ENCODE measurements at regions not wholly inside any gene's neighbourhood (a gene's known extent, or its start where the extent isn't known, plus 50 kb on each side); places are given as distances from the start of the nearest gene placed in this dataset.

- DNase-seq = no peak
Measured at GRCh38 chr2:5111581-5111980, 580.6 kb upstream of the SOX11 start.

GRCh38 chr2:5119046-5119445 is 573.1 kb upstream of the SOX11 start:
- DNase-seq = no peak

- DNase-seq = no peak
Measured at GRCh38 chr2:5121121-5121520, 571.1 kb upstream of the SOX11 start.

GRCh38 chr2:5121642-5122041 is 570.5 kb upstream of the SOX11 start:
- no peak for DNase-seq

GRCh38 chr2:5123582-5124196 is 568.5 kb upstream of the SOX11 start:
- no peak for DNase-seq

- DNase-seq = no peak
Measured at GRCh38 chr2:5125017-5125730, 567.0 kb upstream of the SOX11 start.

- no peak for DNase-seq
Measured at GRCh38 chr2:5132281-5132680, 559.9 kb upstream of the SOX11 start.

GRCh38 chr2:5140347-5140746 is 551.8 kb upstream of the SOX11 start:
- no peak for DNase-seq

- no peak for DNase-seq
Measured at GRCh38 chr2:5144159-5144558, 548.0 kb upstream of the SOX11 start.

GRCh38 chr2:5145053-5145452 is 547.1 kb upstream of the SOX11 start:
- DNase-seq = no peak

- no peak for DNase-seq
Measured at GRCh38 chr2:5145801-5146200, 546.4 kb upstream of the SOX11 start.

GRCh38 chr2:5148392-5149085 is 543.6 kb upstream of the SOX11 start:
- no peak for DNase-seq

GRCh38 chr2:5150871-5151270 is 541.3 kb upstream of the SOX11 start:
- DNase-seq = no peak

GRCh38 chr2:5164776-5165525 is 527.2 kb upstream of the SOX11 start:
- no peak for DNase-seq

- DNase-seq = no peak
Measured at GRCh38 chr2:5172923-5173322, 519.3 kb upstream of the SOX11 start.

GRCh38 chr2:5173876-5174535 is 518.2 kb upstream of the SOX11 start:
- no peak for DNase-seq

GRCh38 chr2:5175231-5175630 is 517.0 kb upstream of the SOX11 start:
- no peak for DNase-seq

GRCh38 chr2:5176764-5177163 is 515.4 kb upstream of the SOX11 start:
- DNase-seq = no peak

GRCh38 chr2:5183031-5183430 is 509.2 kb upstream of the SOX11 start:
- DNase-seq = no peak

- no peak for DNase-seq
Measured at GRCh38 chr2:5187283-5187682, 504.9 kb upstream of the SOX11 start.

GRCh38 chr2:5188636-5189035 is 503.5 kb upstream of the SOX11 start:
- no peak for DNase-seq

GRCh38 chr2:5190023-5190422 is 502.2 kb upstream of the SOX11 start:
- no peak for DNase-seq

- DNase-seq = no peak
Measured at GRCh38 chr2:5195636-5196035, 496.5 kb upstream of the SOX11 start.
